ENCODE measurements at regions not wholly inside any gene's neighbourhood (a gene's known extent, or its start where the extent isn't known, plus 50 kb on each side); places are given as distances from the start of the nearest gene placed in this dataset.

DNA sequence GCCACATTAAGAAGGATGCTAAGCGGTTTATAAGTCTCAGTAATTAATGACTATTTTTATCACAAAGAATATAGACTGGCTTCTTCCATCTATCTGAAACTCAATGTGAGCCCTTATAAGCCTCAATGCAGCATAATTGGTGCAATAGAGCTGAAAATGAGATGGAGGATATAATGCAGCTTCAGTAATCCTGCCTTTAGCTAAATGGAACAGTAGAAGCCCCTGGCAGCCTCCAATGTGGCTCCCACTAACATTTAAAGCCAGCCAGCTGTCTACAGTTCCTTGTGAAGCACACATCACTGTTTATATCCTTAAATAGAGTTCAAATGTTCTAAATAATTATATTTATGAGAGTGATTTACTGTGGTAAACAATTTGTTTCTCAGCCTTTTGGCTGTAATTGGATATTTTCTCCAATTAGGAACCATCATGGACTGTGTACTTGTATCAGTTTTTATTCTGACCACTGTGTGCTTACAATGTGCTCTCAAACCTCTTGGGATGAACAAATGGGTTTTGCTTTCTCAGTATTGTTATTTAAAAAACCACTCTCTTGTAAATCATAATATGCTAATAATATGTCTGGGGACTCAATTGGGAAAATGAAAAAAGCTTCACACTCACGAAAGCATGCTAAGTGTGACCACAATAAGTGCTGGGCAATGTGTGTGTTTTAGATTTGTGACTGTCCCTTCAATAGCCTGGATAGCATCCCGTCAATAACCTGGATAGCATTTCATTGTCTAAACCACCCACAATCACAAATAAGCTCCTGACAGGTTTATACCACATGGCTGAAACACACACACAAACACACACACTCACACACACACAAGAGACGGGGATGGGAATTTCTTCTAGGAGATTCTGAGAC is 366.6 kb downstream of the GBE1 start:
- in situ Hi-C loops (cut with MboI): no loop called here
- TF ChIP-seq EZH2phosphoT487 (IDR thresholded peaks at IDR 0.05; ENCODE audit: insufficient read depth, low read depth) (no peak), EZH2 (IDR thresholded peaks at IDR 0.05; ENCODE audit: insufficient read depth, poor library complexity, severe bottlenecking) (no peak)
- Histone ChIP-seq H4K20me1 (ENCODE audit: insufficient read depth) (no peaks in the 10 kb centered on the region), H3K79me2 (ENCODE audit: insufficient read depth) (no peaks in the 10 kb centered on the region), H3K4me1 (ENCODE audit: insufficient read depth) (no peaks in the 10 kb centered on the region), H3K36me3 (ENCODE audit: low read depth) (no peaks in the 10 kb centered on the region), H3K9ac (no peak overlapping the region), H3K4me3 (no peak overlapping the region), H3K9me3 (ENCODE audit: low read depth) (no peaks in the 10 kb centered on the region), H3K4me2 (ENCODE audit: unreplicated experiment) (no peak overlapping the region), H2AFZ (no peak overlapping the region), H3K27me3 (replicated peaks; ENCODE audit: insufficient read depth) (no peaks in the 10 kb centered on the region), H3K27ac (no peak overlapping the region), H3F3A (ENCODE audit: insufficient read depth) (no peaks in the 10 kb centered on the region), H3K9me2 (ENCODE audit: insufficient read depth) (no peaks in the 10 kb centered on the region)
- no peak for DNase-seq
- 65 to 75% methylated on average over 4 of the region's 4 CpGs for WGBS, 2 experiments (ENCODE audit: low coverage in 1 of 2, low lambda C conversion rate in 2 of 2, missing lambda C conversion rate in 2 of 2)

DNA sequence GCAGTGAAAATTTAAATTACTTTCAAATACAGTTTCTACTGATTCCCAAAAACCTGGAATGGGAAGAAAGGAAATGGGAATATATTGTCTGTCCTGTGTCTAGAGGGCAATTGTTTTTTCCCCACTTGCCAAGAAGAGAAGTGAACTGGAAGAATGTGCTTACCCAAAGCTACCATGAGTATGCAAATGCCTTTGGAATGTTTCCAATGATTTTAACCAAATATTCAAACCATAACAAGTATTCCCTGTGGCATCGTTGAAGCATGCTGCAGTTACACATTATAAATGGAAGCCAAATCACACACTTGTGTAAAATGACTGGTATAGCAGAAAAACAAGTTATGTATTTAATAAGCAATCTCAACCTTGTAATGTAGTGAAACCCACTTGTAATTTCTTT is 368.2 kb downstream of the GBE1 start:
- no peak overlapping the region for H3K27ac ChIP-seq
- no peaks in the 10 kb centered on the region for H4K20me1 ChIP-seq (ENCODE audit: insufficient read depth)
- TF ChIP-seq EZH2phosphoT487 (IDR thresholded peaks at IDR 0.05; ENCODE audit: insufficient read depth, low read depth) (no peak), EZH2 (IDR thresholded peaks at IDR 0.05; ENCODE audit: insufficient read depth, poor library complexity, severe bottlenecking) (no peak)
- no peaks in the 10 kb centered on the region for H3K79me2 ChIP-seq (ENCODE audit: insufficient read depth)
- H3K9me2 ChIP-seq (ENCODE audit: insufficient read depth): no peaks in the 10 kb centered on the region
- H3K4me2 ChIP-seq (ENCODE audit: unreplicated experiment): no peak overlapping the region
- H3F3A ChIP-seq (ENCODE audit: insufficient read depth): no peaks in the 10 kb centered on the region
- peak; percentile 1 for DNase-seq
- no peak overlapping the region for H2AFZ ChIP-seq
- no peaks in the 10 kb centered on the region for H3K27me3 ChIP-seq (replicated peaks; ENCODE audit: insufficient read depth)
- in situ Hi-C loops (cut with MboI): no loop called here
- H3K36me3 ChIP-seq (ENCODE audit: low read depth): no peaks in the 10 kb centered on the region
- no peak overlapping the region for H3K9ac ChIP-seq
- no peaks in the 10 kb centered on the region for H3K9me3 ChIP-seq (ENCODE audit: low read depth)
- H3K4me3 ChIP-seq: no peak overlapping the region
- 3 to 5% methylated on average over 1 of the region's 1 CpG for WGBS, 2 experiments (ENCODE audit: low coverage in 1 of 2, low lambda C conversion rate in 2 of 2, missing lambda C conversion rate in 2 of 2)
- no peaks in the 10 kb centered on the region for H3K4me1 ChIP-seq (ENCODE audit: insufficient read depth)

DNA sequence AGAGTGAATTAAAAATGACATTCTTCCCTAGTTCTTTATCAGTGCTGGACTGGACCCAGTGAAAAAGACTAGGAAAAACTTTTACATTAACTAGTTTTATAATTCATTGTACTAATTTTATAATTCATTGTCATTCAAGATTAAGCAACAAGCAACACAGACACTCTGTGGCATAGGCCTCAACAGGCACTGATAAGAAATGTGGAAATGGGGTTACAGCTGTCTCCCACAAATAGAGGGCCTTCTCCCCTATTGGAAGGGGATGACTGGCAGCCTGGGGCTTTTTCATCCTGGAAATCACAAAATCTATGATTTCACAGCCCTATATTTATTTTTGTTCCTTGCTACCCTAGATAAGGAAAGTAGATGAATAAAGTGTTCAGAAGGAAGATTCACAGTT is 370.6 kb downstream of the GBE1 start:
- no peak overlapping the region for H2AFZ ChIP-seq
- TF ChIP-seq EZH2phosphoT487 (IDR thresholded peaks at IDR 0.05; ENCODE audit: insufficient read depth, low read depth) (no peak), EZH2 (IDR thresholded peaks at IDR 0.05; ENCODE audit: insufficient read depth, poor library complexity, severe bottlenecking) (no peak)
- no peaks in the 10 kb centered on the region for H4K20me1 ChIP-seq (ENCODE audit: insufficient read depth)
- no peaks in the 10 kb centered on the region for H3K27me3 ChIP-seq (replicated peaks; ENCODE audit: insufficient read depth)
- no peaks in the 10 kb centered on the region for H3F3A ChIP-seq (ENCODE audit: insufficient read depth)
- DNase-seq: no peak
- H3K79me2 ChIP-seq (ENCODE audit: insufficient read depth): no peaks in the 10 kb centered on the region
- no peak overlapping the region for H3K4me2 ChIP-seq (ENCODE audit: unreplicated experiment)
- H3K27ac ChIP-seq: no peak overlapping the region
- no peaks in the 10 kb centered on the region for H3K9me2 ChIP-seq (ENCODE audit: insufficient read depth)
- H3K4me1 ChIP-seq (ENCODE audit: insufficient read depth): no peaks in the 10 kb centered on the region
- in situ Hi-C loops (cut with MboI): no loop called here
- no peaks in the 10 kb centered on the region for H3K36me3 ChIP-seq (ENCODE audit: low read depth)
- H3K4me3 ChIP-seq: no peak overlapping the region
- no peaks in the 10 kb centered on the region for H3K9me3 ChIP-seq (ENCODE audit: low read depth)
- H3K9ac ChIP-seq: no peak overlapping the region

DNA sequence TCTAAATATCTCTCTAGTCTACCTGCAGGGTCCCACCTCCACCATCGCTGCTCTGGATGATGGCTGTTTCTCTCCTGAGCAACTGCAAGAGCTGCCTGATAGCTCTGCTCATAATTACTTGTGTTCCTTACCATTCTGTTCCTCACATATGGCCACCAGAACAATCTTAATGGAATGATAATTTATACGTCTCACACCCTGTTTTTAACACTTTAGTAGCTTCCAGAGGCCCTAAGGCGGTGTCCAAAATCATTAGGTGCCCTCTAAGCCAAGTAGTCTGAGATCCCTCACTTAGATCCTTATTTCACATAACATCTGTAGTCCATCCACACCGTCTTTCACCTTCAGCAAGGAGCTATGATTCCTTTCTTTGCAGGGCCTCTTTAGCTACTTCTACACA is 373.3 kb downstream of the GBE1 start:
- no peak overlapping the region for H3K4me3 ChIP-seq
- 14 to 22% methylated on average over 4 of the region's 4 CpGs for WGBS, 2 experiments (ENCODE audit: low coverage in 1 of 2, low lambda C conversion rate in 2 of 2, missing lambda C conversion rate in 2 of 2)
- H3K9me3 ChIP-seq (ENCODE audit: low read depth): no peaks in the 10 kb centered on the region
- no peaks in the 10 kb centered on the region for H3K4me1 ChIP-seq (ENCODE audit: insufficient read depth)
- TF ChIP-seq EZH2 (IDR thresholded peaks at IDR 0.05; ENCODE audit: insufficient read depth, poor library complexity, severe bottlenecking): no peak
- no peak for TF ChIP-seq EZH2phosphoT487 (IDR thresholded peaks at IDR 0.05; ENCODE audit: insufficient read depth, low read depth)
- H3K27me3 ChIP-seq (replicated peaks; ENCODE audit: insufficient read depth): no peaks in the 10 kb centered on the region
- no peak for DNase-seq
- no peak overlapping the region for H3K9ac ChIP-seq
- H4K20me1 ChIP-seq (ENCODE audit: insufficient read depth): no peaks in the 10 kb centered on the region
- H2AFZ ChIP-seq: no peak overlapping the region
- H3F3A ChIP-seq (ENCODE audit: insufficient read depth): no peaks in the 10 kb centered on the region
- H3K36me3 ChIP-seq (ENCODE audit: low read depth): no peaks in the 10 kb centered on the region
- H3K27ac ChIP-seq: no peak overlapping the region
- no peaks in the 10 kb centered on the region for H3K9me2 ChIP-seq (ENCODE audit: insufficient read depth)
- no peaks in the 10 kb centered on the region for H3K79me2 ChIP-seq (ENCODE audit: insufficient read depth)
- in situ Hi-C loops (cut with MboI): no loop called here
- H3K4me2 ChIP-seq (ENCODE audit: unreplicated experiment): no peak overlapping the region
